ENCODE measurements at regions not wholly inside any gene's neighbourhood (a gene's known extent, or its start where the extent isn't known, plus 50 kb on each side); places are given as distances from the start of the nearest gene placed in this dataset.
A peak's percentile ranks its signal among the peaks of the same experiment; 100 is the strongest.

GRCh38 chr17:73785958-73786743 lies 141.9 kb upstream of the SDK2 start:
- no peak for DNase-seq

DNA sequence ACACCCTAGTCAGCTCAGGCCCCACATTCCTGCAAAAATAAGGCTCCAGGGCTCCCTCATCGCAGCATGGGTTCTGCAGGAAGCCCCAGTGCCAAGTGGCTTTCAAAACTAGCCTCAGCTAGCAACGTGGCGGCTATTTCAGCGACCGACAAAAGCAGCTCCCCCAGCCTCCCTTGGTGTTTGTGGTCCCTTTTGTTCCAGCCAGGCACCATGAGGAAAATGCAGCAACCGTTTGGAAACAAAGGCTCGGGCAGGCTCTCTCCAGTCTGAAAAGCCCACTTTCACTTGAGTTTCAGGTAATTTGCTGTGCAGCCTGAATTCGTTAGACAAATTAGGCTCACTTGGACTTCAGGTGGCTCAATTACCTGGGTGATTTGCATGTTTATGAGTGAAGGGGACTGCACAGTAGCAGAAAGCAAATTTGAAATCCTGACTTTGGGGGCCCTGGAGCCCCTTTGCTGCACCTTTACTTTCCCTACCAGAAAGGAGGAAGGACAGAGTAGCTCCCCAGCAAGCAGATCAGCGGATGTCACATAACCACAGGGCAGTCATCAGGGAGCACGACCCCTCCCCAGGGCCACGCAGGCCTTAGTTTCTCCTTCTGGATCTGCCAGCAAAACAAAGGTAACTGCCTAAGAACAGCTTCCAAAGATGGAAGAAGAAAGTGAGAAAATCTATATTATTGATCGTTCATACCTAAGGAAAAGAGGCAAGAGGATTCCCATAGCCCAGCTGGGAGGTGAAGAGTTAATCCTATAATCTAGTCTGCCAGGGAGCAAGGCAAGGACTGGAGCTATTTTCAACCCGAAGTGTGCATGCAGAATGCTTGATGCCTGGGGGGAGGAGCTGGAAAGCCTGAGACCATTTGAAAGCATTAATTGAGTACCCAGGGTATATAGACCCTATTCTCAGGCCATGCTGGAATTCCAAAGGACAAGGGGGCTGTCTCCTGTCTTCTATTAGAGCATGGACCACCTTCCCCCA lies 143.1 kb upstream of the SDK2 start:
- no peak for DNase-seq

DNA sequence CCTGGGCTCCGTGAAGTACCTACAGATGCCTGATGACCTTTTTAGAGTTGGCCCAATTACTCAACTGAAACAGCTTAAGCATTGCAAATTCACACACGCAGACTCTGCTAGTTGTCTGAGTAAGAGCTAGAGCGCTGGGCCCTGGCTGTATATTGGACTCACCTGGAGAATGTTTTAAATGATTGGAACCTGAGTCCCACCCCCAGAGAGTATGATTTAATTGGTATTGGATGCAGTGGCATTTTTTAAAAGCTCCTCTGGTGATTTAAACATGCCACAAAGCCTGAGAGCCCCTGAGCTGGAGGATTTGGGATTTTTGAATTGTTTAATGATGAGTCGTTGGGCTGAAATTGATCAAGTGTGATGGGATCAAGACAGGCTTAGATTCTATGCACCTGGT lies 143.9 kb upstream of the SDK2 start:
- DNase-seq: no peak

GRCh38 chr17:73791121-73791520 lies 146.9 kb upstream of the SDK2 start:
- no peak for DNase-seq

- DNase-seq: no peak
Measured at GRCh38 chr17:73791631-73792030, 147.4 kb upstream of the SDK2 start.

GRCh38 chr17:73792994-73793393 lies 148.7 kb upstream of the SDK2 start:
- no peak for DNase-seq

DNA sequence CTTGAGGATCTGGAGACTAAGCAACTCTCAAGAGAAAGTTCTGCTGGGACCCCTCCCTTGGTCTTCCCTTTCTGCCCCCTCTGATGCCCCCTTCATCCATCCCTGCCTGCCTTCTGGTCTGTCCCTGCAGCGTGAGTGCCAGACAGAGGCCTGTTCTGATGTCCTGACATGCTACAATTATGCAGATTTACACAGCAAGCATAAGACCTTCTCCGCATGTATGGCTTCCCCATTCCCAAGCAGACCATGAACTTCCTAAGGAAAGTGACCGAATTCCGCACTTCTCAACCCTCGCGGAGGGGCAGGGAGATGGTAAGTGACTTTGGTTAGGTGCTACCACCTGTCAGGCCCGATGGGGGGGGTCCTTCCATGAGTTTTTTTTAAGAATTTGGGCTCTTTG lies 150.1 kb upstream of the SDK2 start:
- DNase-seq: no peak

DNA sequence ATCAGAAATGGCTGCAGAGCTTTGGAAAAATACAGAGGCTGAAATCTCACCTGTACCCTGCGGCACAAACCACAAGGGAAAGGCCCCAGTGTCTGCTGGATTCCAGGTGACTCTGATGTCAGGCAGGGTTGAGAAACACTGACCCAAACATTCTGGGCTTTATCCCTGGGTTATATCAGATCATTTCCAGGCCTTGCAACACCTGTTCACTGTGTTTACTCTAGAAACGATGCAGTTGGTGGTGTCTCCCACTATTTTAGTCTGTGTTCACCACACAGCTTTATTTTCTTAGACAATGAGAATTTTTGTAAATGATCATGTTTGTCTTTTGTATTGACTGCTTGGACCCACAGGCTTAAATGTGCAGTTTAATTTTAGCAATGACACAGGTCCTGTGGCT lies 151.5 kb upstream of the SDK2 start:
- DNase-seq: peak; percentile 28

- no peak for DNase-seq
Measured at GRCh38 chr17:73797594-73798110, 153.4 kb upstream of the SDK2 start.

- peak; percentile 81 for DNase-seq
Measured at GRCh38 chr17:73798111-73798748, 154.0 kb upstream of the SDK2 start.

DNA sequence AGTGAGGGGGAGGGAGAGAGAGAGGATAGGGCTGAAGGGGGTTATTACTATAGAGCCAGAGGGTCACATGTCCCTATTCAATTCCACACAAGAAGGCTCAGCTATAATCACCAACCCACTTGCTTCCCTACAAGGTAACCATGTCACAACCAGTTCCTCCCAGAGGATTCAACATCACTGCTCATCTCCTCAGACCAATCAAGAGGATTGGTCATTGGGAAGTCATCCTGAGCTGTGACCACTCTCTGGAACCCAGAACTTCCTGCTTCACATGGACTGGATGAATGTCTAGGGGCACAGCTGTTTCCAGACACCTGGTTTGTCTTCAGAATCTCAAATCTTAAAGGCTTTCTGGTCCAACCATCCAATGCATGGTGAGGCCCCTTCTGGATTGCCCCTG lies 154.9 kb upstream of the SDK2 start:
- DNase-seq: no peak

DNA sequence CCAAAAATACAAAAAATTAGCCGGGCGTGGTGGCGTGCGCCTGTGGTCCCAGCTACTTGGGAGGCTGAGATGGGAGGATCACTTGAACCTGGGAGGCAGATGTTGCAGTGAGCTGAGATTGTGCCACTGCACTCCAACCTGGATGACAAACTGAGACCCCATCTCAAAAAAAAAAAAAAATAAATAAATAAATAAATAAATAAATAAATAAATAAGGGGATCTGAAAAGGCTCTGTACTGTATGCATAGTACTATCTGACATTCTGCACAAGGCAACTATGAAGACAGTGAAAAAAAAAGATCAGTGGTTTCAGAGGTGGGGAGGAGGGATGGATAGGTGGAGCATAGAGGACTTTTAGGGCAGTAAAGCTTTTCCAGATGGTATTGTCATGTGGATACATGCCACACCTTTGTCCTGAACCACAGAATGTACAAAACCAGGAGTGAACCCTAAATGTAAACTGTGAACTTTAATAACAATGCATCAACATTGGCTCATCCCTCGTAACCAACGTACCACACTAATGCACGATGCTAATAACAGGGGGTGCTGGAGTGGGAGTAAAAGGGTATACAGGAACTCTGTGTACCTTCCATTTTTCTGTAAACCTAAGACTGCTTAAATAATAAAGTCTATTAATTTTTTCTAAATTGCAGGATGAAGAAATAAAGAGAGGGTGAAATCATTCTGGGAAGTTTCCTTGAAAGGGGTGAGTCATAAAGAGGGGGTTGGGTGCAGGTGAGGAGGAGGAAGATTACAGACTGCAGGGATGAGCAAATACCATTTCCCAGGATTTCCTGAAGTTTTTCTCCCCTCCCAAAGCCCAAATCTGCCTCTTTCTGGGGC lies 155.8 kb upstream of the SDK2 start:
- DNase-seq: no peak

DNA sequence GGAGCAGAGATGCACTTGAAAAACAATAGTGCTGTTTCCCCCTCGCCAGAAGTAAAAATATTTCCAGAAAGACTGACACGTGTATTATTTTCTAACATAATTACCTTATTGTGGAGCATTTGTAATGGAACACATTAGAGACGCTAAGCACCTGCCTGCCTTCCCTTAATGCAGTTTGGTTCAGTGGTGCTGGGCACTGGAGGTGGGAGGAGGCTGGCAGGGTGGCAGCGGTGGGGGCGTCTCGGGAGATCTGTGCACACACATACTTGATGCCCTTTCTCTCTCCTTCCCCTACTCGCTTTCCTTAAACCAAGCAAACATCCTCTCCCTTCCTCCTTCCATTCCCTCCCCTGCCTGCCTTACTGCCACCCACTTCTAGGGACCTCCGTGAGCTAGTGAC lies 156.6 kb upstream of the SDK2 start:
- DNase-seq: no peak

- peak; percentile 35 for DNase-seq
Measured at GRCh38 chr17:73801455-73802100, 157.3 kb upstream of the SDK2 start.

GRCh38 chr17:73802314-73802713 lies 158.1 kb upstream of the SDK2 start:
- DNase-seq: no peak

DNA sequence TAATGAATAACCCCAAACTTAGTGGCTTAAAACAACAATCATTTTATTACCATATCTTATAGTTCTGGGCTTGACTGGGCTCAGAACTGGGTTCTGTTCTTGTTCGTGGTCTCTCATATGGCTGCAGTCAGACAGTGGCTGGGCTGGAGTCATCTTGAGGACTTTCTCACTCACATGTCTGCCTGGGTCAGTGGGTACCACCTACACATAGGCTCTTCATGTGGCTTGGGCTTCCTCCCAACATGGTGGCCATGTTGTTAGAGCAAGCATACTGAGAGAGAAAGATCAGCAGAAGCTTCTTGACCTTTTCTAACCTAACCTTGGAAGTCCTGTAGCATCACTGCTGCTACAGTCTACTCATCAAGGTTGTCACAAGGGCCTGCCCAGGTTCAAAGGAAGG lies 158.6 kb upstream of the SDK2 start:
- no peak for DNase-seq

DNA sequence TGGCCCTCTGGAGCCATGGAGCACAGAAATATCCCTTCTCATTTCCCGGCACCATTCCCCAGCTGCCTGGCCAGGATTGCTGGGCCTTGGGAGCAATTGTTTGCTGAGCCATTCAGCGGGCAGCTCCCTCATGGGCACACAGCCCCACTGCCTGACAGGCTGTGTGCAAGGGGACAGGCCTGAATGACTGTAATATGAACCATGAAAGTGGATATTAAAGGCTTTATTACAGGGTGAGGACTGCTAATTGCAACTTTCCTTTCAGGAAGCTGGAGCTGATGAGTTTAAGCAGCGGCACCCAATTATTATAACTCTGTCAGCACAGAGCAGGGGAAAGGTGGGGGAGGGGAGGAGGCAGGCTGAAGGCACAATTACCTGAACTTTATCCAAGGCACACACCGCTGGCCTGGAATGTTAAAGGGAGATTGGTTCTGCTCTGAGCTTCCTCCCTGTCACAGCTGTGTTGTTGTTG lies 159.8 kb upstream of the SDK2 start:
- no peak for DNase-seq

- DNase-seq: no peak
Measured at GRCh38 chr17:73806768-73807167, 162.5 kb upstream of the SDK2 start.

GRCh38 chr17:73813201-73813600 lies 169.0 kb upstream of the SDK2 start:
- DNase-seq: no peak

- DNase-seq: no peak
Measured at GRCh38 chr17:73814075-73814474, 169.8 kb upstream of the SDK2 start.

DNA sequence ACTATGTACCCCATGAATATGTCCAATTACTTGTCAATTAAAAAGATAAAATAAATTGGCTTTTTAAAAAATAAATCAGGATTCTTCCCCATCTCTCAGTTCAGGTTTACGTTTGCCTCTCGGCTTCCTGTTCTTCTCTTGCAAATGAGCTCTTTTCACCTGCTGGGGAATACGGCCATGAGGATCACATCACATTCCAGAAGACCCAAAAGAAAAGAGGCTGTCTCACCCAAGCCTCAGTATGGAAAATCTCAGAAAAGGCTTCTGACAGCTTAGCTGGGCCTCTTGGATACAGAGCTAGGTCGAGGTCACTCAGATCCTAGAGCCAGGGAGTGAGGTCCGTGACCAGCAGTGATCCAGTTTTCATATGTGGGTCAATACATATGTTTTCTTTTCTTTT lies 171.2 kb upstream of the SDK2 start:
- no peak for DNase-seq
